ENCODE measurements at regions not wholly inside any gene's neighbourhood (a gene's known extent, or its start where the extent isn't known, plus 50 kb on each side); places are given as distances from the start of the nearest gene placed in this dataset.

- Histone ChIP-seq H2BK5ac (ENCODE audit: low read depth, low read length) (no peak overlapping the region), H3K4ac (replicated peaks; ENCODE audit: insufficient read length, low read depth, low read length) (no peak overlapping the region), H3K4me2 (ENCODE audit: insufficient read depth in 1 of 2, low read depth in 2 of 2, low read length in 2 of 2) (no peak overlapping the region), H3K36me3 (ENCODE audit: control insufficient read depth in 2 of 4, insufficient read depth in 4 of 4, low read length in 3 of 4) (no peaks in the 10 kb centered on the region), H3K14ac (ENCODE audit: insufficient read length) (no peak overlapping the region), H2BK120ac (replicated peaks; ENCODE audit: low read depth, low read length) (no peak overlapping the region), H3K79me1 (ENCODE audit: low read depth, low read length) (no peaks in the 10 kb centered on the region), H3K27ac (ENCODE audit: low read depth, low read length) (no peak overlapping the region), H3K18ac (ENCODE audit: extremely low read depth, low read length) (no peak overlapping the region), H3K4me3 (ENCODE audit: extremely low read depth in 1 of 4, insufficient read depth in 2 of 4, low read depth in 3 of 4, low read length in 4 of 4) (no peak overlapping the region), H3K27me3 (replicated peaks in 1 of 4; ENCODE audit: control insufficient read depth in 3 of 4, extremely low read depth in 1 of 4, insufficient read depth in 3 of 4, low read length in 3 of 4) (no peaks in the 10 kb centered on the region), H4K5ac (ENCODE audit: insufficient read length, low read depth, low read length) (no peak overlapping the region), H3K23ac (ENCODE audit: insufficient read length) (no peak overlapping the region), H4K20me1 (replicated peaks in 1 of 2; ENCODE audit: control insufficient read depth in 1 of 2, insufficient read depth in 2 of 2, low read length in 2 of 2) (no peaks in the 10 kb centered on the region), H3K23me2 (ENCODE audit: low read depth, low read length) (no peaks in the 10 kb centered on the region; the same call in 1 of the 2 replicates), H3K56ac (replicated peaks; ENCODE audit: insufficient read length, low read depth, low read length) (no peak overlapping the region), H3K9ac (replicated peaks in 1 of 4; ENCODE audit: extremely low read depth in 1 of 4, low read depth in 3 of 4, low read length in 3 of 4) (no peak overlapping the region), H4K8ac (ENCODE audit: extremely low read depth, insufficient read depth, low read length) (no peak overlapping the region), H3K9me3 (ENCODE audit: insufficient read depth in 2 of 2, low read depth in 1 of 2, low read length in 1 of 2) (no peaks in the 10 kb centered on the region; a peak in 1 of 4 replicates), H3K4me1 (replicated peaks in 1 of 4; ENCODE audit: control insufficient read depth in 3 of 4, insufficient read depth in 4 of 4, low read length in 3 of 4) (peaks cover 0 to 4% (median 1%) of the 10 kb centered on the region in 4 experiments; a peak in 2 of 7 replicates), H2AFZ (ENCODE audit: low read length) (no peak overlapping the region), H3K79me2 (ENCODE audit: control insufficient read depth in 1 of 2, insufficient read depth in 2 of 2, low read length in 2 of 2) (no peaks in the 10 kb centered on the region), H2BK12ac (ENCODE audit: low read depth, low read length) (no peak overlapping the region), H4K91ac (replicated peaks; ENCODE audit: insufficient read length, low read length) (no peak overlapping the region), H2AK5ac (ENCODE audit: low read depth, low read length) (no peak overlapping the region), H2BK15ac (ENCODE audit: low read length) (no peak overlapping the region), H2BK20ac (ENCODE audit: low read length) (no peak overlapping the region)
- POLR2A ChIA-PET (ENCODE audit: partially characterized antibody) = no interaction called here
- WGBS, 2 experiments (ENCODE audit: extremely low coverage in 1 of 2, insufficient coverage in 1 of 2, insufficient read length in 1 of 2, insufficient replicate concordance in 2 of 2, low coverage in 1 of 2, low lambda C conversion rate in 2 of 2, missing lambda C conversion rate in 1 of 2) = 94% methylated on average over 6 of the region's 6 CpGs; no CpG with 5 or more reads in 1 of the 2 experiments
- CTCF ChIA-PET (ENCODE audit: partially characterized antibody) = interaction anchor here (0.9 to 1.8 kb wide), 4 partner anchors 11 to 570 kb away, joined by 3 to 6 read pairs (median 3); no protein-coding TSS in a partner anchor
- TF ChIP-seq RFX5 (IDR thresholded peaks at IDR 0.05; ENCODE audit: borderline replicate concordance, low read depth, low read length) = no peak
- TF ChIP-seq EZH2 (IDR thresholded peaks at IDR 0.05; ENCODE audit: low read depth, low read length, severe bottlenecking) = no peak
- TF ChIP-seq SP4 (IDR thresholded peaks at IDR 0.05; ENCODE audit: low read length) = no peak
- no peak for TF ChIP-seq KDM4A (IDR thresholded peaks at IDR 0.05; ENCODE audit: low read depth, low read length, severe bottlenecking)
- no peak for TF ChIP-seq BCL11A (IDR thresholded peaks at IDR 0.05; ENCODE audit: low read depth in 2 of 2, low read length in 2 of 2)
- TF ChIP-seq POLR2AphosphoS5 (IDR thresholded peaks at IDR 0.05; ENCODE audit: low read depth, low read length) = no peak
- no peak for TF ChIP-seq TBP (IDR thresholded peaks at IDR 0.05; ENCODE audit: low read depth, low read length)
- FAIRE-seq = no peak
- no peak for DNase-seq (ENCODE audit: low read depth in 1 of 2, low spot score in 2 of 2)
Measured at GRCh38 chr21:41037212-41037611, 130.7 kb upstream of the BACE2 start.

All from H1 (cell line).